H9 (cell line): ENCODE measurements at regions not wholly inside any gene's neighbourhood (a gene's known extent, or its start where the extent isn't known, plus 50 kb on each side); places are given as distances from the start of the nearest gene placed in this dataset.

Source experiments
- DNase-seq: peaks from one replicate; pipeline ENCODE4 v3.0.0-alpha.2; 2017
- H2AFZ ChIP-seq: one replicate; pipeline ENCODE4 v1.6.1; 2013; ENCODE audit warnings: mild to moderate bottlenecking, low read length, control low read depth, moderate library complexity
- H2AK5ac ChIP-seq: 2 replicates; pipeline ENCODE4 v1.6.1; 2013; ENCODE audit warnings: low read length, control low read depth, mixed read lengths; ENCODE audit not compliant: insufficient read length
- H2BK120ac ChIP-seq: one replicate; pipeline ENCODE4 v1.6.1; 2013; ENCODE audit warnings: low read depth, mild to moderate bottlenecking, low read length, control low read depth, inconsistent platforms; ENCODE audit not compliant: poor library complexity, severe bottlenecking
- H2BK12ac ChIP-seq: 2 replicates; pipeline ENCODE4 v1.6.1; 2013; ENCODE audit warnings: low read length, control low read depth, mixed read lengths, low read depth; ENCODE audit not compliant: insufficient read length
- H2BK15ac ChIP-seq: 2 replicates; pipeline ENCODE4 v1.6.1; 2013; ENCODE audit warnings: low read depth, low read length, control low read depth
- H2BK20ac ChIP-seq: one replicate; pipeline ENCODE4 v1.6.1; 2013; ENCODE audit warnings: low read depth, mild to moderate bottlenecking, low read length, control low read depth, inconsistent platforms; ENCODE audit not compliant: poor library complexity, severe bottlenecking
- H2BK5ac ChIP-seq: 2 replicates; pipeline ENCODE4 v1.6.1; 2013; ENCODE audit warnings: low read length, control low read depth, mixed read lengths; ENCODE audit not compliant: insufficient read length
- H3K14ac ChIP-seq: 2 replicates; pipeline ENCODE4 v1.6.1; 2013; ENCODE audit warnings: low read length, control low read depth; ENCODE audit not compliant: insufficient read depth
- H3K18ac ChIP-seq: 2 replicates; pipeline ENCODE4 v1.6.1; 2013; ENCODE audit warnings: low read depth, mild to moderate bottlenecking, mixed read lengths, low read length, control low read depth; ENCODE audit not compliant: insufficient read length
- H3K23ac ChIP-seq: 2 replicates; pipeline ENCODE4 v1.6.1; 2013; ENCODE audit warnings: low read length, control low read depth, mixed read lengths, low read depth; ENCODE audit not compliant: insufficient read length
- H3K23me2 ChIP-seq: 2 replicates; pipeline ENCODE4 v1.6.1; 2013; ENCODE audit warnings: low read depth, mild to moderate bottlenecking, mixed read lengths, low read length, control low read depth; ENCODE audit not compliant: insufficient read length, poor library complexity, severe bottlenecking
- H3K27ac ChIP-seq: 2 replicates; pipeline ENCODE4 v1.5.1; 2013; ENCODE audit warnings: low read length, control low read depth, mixed read lengths, low read depth; ENCODE audit not compliant: insufficient read length
- H3K27me3 ChIP-seq: 2 replicates; pipeline ENCODE4 v1.6.1; 2013; ENCODE audit warnings: low read length, control low read depth, inconsistent platforms; ENCODE audit not compliant: insufficient read depth
- H3K4ac ChIP-seq: 2 replicates; pipeline ENCODE4 v1.6.1; 2013; ENCODE audit warnings: low read depth, mild to moderate bottlenecking, control low read depth, inconsistent platforms, low read length, moderate library complexity
- H3K4me1 ChIP-seq: 2 replicates; pipeline ENCODE4 v1.6.1; 2013; ENCODE audit warnings: low read length, control low read depth, inconsistent platforms; ENCODE audit not compliant: insufficient read depth
- H3K4me2 ChIP-seq: 2 replicates; pipeline ENCODE4 v1.6.1; 2013; ENCODE audit warnings: low read length, control low read depth, mixed read lengths; ENCODE audit not compliant: insufficient read length, insufficient read depth
- H3K56ac ChIP-seq: 2 replicates; pipeline ENCODE4 v1.6.1; 2013; ENCODE audit warnings: low read depth, mild to moderate bottlenecking, mixed read lengths, low read length, control low read depth; ENCODE audit not compliant: insufficient read length
- H3K79me1 ChIP-seq: 2 replicates; pipeline ENCODE4 v1.6.1; 2013; ENCODE audit warnings: low read depth, mild to moderate bottlenecking, moderate library complexity, low read length, control low read depth, inconsistent platforms; ENCODE audit not compliant: insufficient read depth, poor library complexity, severe bottlenecking
- H3K79me2 ChIP-seq: 2 replicates; pipeline ENCODE4 v1.6.1; 2013; ENCODE audit warnings: low read length, control low read depth, inconsistent platforms; ENCODE audit not compliant: insufficient read depth
- H3K9ac ChIP-seq: 2 replicates; pipeline ENCODE4 v1.6.1; 2013; ENCODE audit warnings: low read length, control low read depth, mixed read lengths; ENCODE audit not compliant: insufficient read length; ENCODE audit errors: extremely low read depth
- H3K9me3 ChIP-seq: one replicate; pipeline ENCODE4 v1.6.1; 2013; ENCODE audit warnings: low read depth, low read length, inconsistent platforms; ENCODE audit not compliant: control insufficient read depth
- H3T11ph ChIP-seq: one replicate; pipeline ENCODE4 v1.6.1; 2013; ENCODE audit warnings: mild to moderate bottlenecking, low read length, control low read depth, inconsistent platforms
- H4K20me1 ChIP-seq: one replicate; pipeline ENCODE4 v1.6.1; 2013; ENCODE audit not compliant: control insufficient read depth, insufficient read length, insufficient read depth
- H4K5ac ChIP-seq: 2 replicates; pipeline ENCODE4 v1.6.1; 2013; ENCODE audit warnings: low read depth, mild to moderate bottlenecking, mixed read lengths, low read length, control low read depth; ENCODE audit not compliant: insufficient read length
- H4K8ac ChIP-seq: replicated peaks from 2 replicates; pipeline ENCODE4 v1.6.1; 2013; ENCODE audit warnings: low read length, control low read depth, mixed read lengths, low read depth; ENCODE audit not compliant: insufficient read length
- H4K91ac ChIP-seq: 2 replicates; pipeline ENCODE4 v1.6.1; 2013; ENCODE audit warnings: low read depth, mild to moderate bottlenecking, moderate library complexity, mixed read lengths, low read length, control low read depth; ENCODE audit not compliant: insufficient read length
- H3K27ac Mint-ChIP-seq, 3 experiments: 2 replicates in 2 of 3; 3 replicates in 1 of 3; pipeline ENCODE4 v1.8.0; 2020 to 2021; ENCODE audit warnings: mixed read lengths in 3 of 3, mild to moderate bottlenecking in 1 of 3, moderate library complexity in 1 of 3
- H3K27me3 Mint-ChIP-seq: 2 replicates; pipeline ENCODE4 v1.8.0; 2021; ENCODE audit warnings: low read depth, mild to moderate bottlenecking, moderate library complexity, mixed read lengths
- H3K36me3 Mint-ChIP-seq, 3 experiments: 2 replicates in 2 of 3; 3 replicates in 1 of 3; pipeline ENCODE4 v1.8.0; 2020 to 2021; ENCODE audit warnings: low read depth in 3 of 3, mixed read lengths in 3 of 3; ENCODE audit not compliant: insufficient read depth in 1 of 3
- H3K4me1 Mint-ChIP-seq, 2 experiments: 2 replicates each; pipeline ENCODE4 v1.8.0; 2020; ENCODE audit warnings: mixed read lengths in 2 of 2
- H3K4me3 Mint-ChIP-seq, 2 experiments: 2 replicates in 1 of 2; 3 replicates in 1 of 2; pipeline ENCODE4 v1.8.0; 2020 to 2021; ENCODE audit warnings: mild to moderate bottlenecking in 2 of 2, mixed read lengths in 2 of 2, moderate library complexity in 1 of 2
- H3K9me3 Mint-ChIP-seq, 2 experiments: 2 replicates in 1 of 2; 3 replicates in 1 of 2; pipeline ENCODE4 v1.8.0; 2020; ENCODE audit warnings: mild to moderate bottlenecking in 2 of 2, mixed read lengths in 2 of 2, moderate library complexity in 1 of 2
- WGBS: extraction: QIAGEN DNeasy Blood & Tissue Kit; methylation state at CpG from one replicate; pipeline ENCODE4 v1.1.7; 2013; ENCODE audit warnings: missing lambda C conversion rate, low lambda C conversion rate, mixed read lengths; ENCODE audit not compliant: insufficient read length; ENCODE audit errors: extremely low coverage; 5-methylcytosine and 5-hydroxymethylcytosine counted together
- TF ChIP-seq, protein P1 (sequence below): fragments of 200-600 bp; sonication (generic); conservative IDR thresholded peaks from 3 replicates; pipeline ENCODE4 v1.8.0; 2021; ENCODE audit warnings: antibody characterized with exemption, mild to moderate bottlenecking

DNA sequence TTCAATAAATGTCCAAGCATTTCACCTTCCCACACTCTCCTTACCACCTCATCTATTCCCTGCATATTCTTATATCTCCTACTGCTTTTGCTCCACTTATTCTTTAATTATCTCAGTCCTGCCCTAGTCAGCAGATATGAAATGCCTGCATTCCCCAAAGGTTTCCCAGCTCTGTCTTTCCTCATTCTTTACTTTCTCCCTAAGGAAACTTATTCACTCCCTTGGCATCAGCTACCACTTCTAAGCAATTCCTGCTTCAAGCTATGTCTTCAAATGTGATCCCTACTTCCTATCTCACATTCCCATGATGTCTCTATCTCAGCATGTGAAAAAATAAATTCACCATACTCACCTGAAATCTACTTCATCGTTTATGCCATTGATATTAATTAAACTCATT, 111.8 kb downstream of the CAPZA3 start:
- no peaks in the 10 kb centered on the region for H3K79me1 ChIP-seq
- H3K4me2 ChIP-seq, result no peak overlapping the region
- peaks cover 5% of the 10 kb centered on the region for H3K4me1 ChIP-seq
- H4K8ac ChIP-seq, result no peak overlapping the region
- no peaks in the 10 kb centered on the region for H3K9me3 Mint-ChIP-seq
- no peak overlapping the region for H2AK5ac ChIP-seq
- H2BK5ac ChIP-seq, result no peak overlapping the region
- H3K27me3 ChIP-seq, result no peaks in the 10 kb centered on the region
- no peaks in the 10 kb centered on the region for H3K79me2 ChIP-seq
- H3K4me1 Mint-ChIP-seq, result peaks cover 2 to 13% of the 10 kb centered on the region in 2 experiments; a peak in 3 of 4 replicates
- H3K27me3 Mint-ChIP-seq, result no peaks in the 10 kb centered on the region; the same call in 1 of the 2 replicates
- TF ChIP-seq, protein P1, sequence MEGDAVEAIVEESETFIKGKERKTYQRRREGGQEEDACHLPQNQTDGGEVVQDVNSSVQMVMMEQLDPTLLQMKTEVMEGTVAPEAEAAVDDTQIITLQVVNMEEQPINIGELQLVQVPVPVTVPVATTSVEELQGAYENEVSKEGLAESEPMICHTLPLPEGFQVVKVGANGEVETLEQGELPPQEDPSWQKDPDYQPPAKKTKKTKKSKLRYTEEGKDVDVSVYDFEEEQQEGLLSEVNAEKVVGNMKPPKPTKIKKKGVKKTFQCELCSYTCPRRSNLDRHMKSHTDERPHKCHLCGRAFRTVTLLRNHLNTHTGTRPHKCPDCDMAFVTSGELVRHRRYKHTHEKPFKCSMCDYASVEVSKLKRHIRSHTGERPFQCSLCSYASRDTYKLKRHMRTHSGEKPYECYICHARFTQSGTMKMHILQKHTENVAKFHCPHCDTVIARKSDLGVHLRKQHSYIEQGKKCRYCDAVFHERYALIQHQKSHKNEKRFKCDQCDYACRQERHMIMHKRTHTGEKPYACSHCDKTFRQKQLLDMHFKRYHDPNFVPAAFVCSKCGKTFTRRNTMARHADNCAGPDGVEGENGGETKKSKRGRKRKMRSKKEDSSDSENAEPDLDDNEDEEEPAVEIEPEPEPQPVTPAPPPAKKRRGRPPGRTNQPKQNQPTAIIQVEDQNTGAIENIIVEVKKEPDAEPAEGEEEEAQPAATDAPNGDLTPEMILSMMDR, result no peak
- H3K14ac ChIP-seq, result no peak overlapping the region
- no peak for DNase-seq
- no peak overlapping the region for H3K9ac ChIP-seq
- no peak overlapping the region for H2AFZ ChIP-seq
- H2BK20ac ChIP-seq, result no peak overlapping the region
- no peaks in the 10 kb centered on the region for H3K9me3 ChIP-seq
- H4K20me1 ChIP-seq, result no peaks in the 10 kb centered on the region
- no peak overlapping the region for H2BK15ac ChIP-seq
- no peak overlapping the region for H3K4ac ChIP-seq
- no peak overlapping the region for H4K91ac ChIP-seq
- H2BK120ac ChIP-seq, result no peak overlapping the region
- WGBS, result no CpG with 5 or more reads among the region's 1 CpG
- no peaks in the 10 kb centered on the region for H3K23me2 ChIP-seq
- H2BK12ac ChIP-seq, result no peak overlapping the region
- no peak overlapping the region for H3T11ph ChIP-seq
- no peak overlapping the region for H3K27ac ChIP-seq
- H3K4me3 Mint-ChIP-seq, result no peak overlapping the region
- H3K18ac ChIP-seq, result no peak overlapping the region
- no peak overlapping the region for H3K56ac ChIP-seq
- H4K5ac ChIP-seq, result no peak overlapping the region
- H3K23ac ChIP-seq, result no peak overlapping the region
- H3K36me3 Mint-ChIP-seq, result no peaks in the 10 kb centered on the region
- H3K27ac Mint-ChIP-seq, result no peak overlapping the region
